ENCODE measurements at regions not wholly inside any gene's neighbourhood (a gene's known extent, or its start where the extent isn't known, plus 50 kb on each side); places are given as distances from the start of the nearest gene placed in this dataset.
"Not testable (repeated sequence)": the region's sequence is repeated elsewhere in the genome, so short reads cannot be mapped to it uniquely, and the experiment has no call there.

DNA sequence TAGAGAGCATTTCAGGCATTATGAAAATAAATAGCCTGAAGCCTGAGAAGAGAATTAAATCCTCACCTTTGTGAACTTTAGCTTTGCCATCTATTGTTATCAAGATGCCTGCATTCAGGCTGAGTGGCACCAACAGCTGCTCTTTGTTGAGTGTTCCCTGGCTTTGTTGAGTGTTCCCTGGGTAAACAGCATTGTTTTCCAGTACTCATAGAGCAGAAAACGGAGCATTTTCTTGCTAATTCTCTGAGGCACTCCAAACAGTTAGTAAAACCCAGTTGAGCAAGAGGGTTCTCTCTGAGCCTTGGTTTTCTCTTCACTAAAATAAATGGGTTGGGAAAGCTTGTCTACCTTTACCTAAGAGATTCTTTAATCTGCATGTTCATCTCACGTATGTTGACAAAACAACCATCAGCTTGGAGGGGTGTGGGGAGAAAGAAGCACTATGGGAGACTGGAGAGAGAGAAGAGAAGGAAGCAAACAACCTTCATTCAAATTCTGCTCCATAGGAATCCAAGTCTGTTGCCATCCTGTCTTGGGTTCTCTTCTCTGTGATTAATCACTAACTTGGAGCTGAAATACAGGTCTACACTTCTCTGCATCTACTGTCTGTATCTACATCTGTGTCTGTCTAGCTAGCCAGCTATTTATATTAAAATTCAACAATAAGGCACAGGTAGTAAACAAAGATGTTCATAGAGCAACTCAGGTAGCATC is 567.0 kb upstream of the SOX11 start:
- intact Hi-C loops (cut with micrococcal nuclease): no loop called here

DNA sequence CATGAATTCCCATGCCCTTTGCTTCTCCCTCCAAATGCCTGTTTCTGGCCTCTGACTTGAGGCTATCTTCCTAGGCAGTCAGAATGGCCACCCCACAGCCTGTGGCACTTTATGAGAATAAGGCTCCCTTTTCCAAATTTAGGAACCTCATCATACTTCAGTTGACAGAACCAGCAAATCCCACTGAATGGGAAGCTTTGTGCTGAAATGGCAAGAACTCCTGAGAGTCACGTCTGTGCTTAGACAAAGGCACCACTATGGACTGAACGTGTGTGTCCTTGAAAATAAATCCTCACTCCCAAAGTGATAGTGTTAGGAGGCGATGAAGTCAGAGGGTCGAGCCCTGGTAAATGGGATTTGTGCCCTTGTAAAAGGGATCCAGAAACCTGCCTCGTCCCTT is 559.9 kb upstream of the SOX11 start:
- intact Hi-C loops (cut with micrococcal nuclease): no loop called here

DNA sequence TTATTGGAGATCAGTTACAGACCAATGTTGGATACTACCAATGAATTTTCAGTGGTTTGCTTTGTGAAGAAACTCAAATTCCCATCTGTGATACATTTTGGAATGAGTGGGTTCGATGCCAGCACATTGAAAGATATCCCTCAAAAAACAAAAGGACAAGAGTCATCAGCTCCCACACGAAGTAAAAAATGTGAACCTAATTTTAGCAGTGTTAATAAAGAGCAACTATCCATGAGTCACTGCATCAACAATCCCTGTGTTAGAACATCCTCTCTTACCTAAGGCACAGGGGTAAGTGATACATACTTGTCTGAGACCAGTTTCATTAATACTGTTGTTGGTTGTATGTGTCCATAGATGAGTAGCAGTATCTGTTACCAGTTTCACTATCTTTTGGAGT is 551.8 kb upstream of the SOX11 start:
- intact Hi-C loops (cut with micrococcal nuclease): no loop called here

DNA sequence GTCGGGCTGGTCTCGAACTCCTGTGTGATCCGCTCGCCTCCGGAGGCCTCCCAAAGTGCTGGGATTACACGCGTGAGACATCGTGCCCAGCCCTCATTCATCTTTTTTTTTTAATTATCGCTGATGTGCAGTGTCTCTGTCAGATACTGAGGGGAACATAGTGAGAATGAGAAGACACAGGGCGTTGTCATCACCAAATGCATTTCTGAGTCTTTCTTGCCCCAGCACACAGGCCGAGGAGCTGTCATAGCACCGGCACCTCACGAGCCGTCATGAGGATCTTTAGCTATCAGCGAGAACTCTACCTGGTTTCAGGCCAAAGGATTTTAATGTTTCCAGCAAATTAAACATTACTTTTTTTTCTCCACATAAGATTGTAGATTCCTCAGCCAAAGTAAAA is 548.0 kb upstream of the SOX11 start:
- intact Hi-C loops (cut with micrococcal nuclease): no loop called here

DNA sequence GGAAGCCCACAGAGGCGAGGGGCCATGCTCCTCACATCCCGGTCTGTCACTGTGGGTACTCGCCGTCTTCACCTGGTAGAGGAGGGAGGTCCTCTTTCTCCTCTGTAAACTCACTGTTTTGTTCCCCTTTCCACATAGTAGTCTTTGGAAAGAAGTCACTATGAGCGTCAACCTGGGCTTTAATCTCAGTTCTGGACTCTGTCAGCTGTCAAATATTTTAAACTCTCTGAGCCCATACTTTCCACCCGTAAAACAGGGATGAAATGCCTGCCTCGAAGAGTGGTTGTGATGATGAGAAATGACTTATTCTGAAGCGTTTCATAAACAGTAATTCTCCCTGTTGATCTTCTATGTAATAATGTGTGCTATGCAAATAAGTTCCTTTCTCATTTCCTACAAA is 547.1 kb upstream of the SOX11 start:
- intact Hi-C loops (cut with micrococcal nuclease): no loop called here

DNA sequence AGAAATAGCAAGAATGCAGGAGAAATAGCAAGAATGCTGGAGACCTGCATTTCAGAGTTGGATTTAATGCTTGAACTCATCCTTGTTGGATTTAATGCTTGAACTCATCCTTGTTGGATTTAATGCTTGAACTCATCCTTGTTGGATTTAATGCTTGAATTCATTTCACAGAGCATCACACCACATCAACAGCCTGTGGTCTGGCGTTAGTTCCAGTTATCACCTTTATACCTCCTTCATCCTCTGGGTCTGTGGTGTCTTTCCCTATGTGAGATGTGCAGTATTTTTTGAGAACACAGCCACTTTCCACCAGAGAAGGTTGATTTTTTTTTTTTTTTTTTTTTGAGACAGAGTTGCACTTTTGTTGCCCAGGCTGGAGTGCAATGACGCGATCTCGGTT is 546.4 kb upstream of the SOX11 start:
- intact Hi-C loops (cut with micrococcal nuclease): no loop called here

DNA sequence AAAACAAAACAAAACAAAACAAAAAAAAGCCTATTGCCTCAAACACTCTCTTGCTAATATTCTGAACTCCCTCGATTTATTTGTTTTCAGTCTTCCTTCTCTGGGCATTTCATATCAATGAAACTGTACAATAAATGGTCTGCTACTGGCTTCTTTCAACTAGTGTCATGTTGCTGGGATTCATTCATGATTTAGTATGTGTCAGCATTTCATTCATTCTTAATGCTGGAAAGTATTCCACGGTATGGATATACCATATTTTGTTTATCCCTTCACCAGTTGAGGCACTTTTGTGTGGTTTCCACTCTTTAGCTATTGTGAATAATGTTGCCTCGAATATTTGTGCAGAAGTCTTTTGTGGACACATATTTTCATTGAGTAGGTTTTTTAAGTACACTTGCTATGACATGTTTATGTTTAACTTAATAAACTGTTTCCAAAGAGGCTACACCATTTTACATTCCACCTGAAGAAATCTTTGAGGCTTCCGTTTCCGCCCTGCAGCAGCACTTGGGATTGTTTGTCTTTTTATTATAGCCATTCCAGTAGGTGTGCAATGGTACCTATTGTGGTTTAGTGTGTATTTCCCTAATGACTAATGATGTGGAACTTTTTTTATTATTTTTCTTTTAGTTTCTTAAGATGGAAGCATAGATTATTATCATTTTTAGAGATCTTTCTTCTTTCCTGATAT is 543.6 kb upstream of the SOX11 start:
- intact Hi-C loops (cut with micrococcal nuclease): no loop called here

DNA sequence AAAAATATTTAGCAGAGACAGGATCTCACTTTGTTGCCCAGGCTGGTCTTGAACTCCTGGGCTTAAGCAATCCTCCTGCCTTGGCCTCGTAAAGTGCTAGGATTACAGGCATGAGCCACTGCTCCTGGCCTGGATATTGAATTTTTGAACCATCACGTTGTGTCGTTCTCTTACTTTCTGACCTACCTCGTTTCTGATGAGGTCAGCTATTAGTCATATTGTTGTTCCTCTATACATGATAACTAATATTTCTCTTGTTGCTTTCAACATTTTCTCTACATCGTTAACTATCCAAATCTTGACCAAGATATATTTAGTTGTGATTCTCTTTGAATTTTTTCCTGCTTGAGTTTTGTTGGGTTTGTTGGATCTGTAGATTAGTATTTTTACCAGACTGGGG is 541.3 kb upstream of the SOX11 start:
- intact Hi-C loops (cut with micrococcal nuclease): no loop called here

DNA sequence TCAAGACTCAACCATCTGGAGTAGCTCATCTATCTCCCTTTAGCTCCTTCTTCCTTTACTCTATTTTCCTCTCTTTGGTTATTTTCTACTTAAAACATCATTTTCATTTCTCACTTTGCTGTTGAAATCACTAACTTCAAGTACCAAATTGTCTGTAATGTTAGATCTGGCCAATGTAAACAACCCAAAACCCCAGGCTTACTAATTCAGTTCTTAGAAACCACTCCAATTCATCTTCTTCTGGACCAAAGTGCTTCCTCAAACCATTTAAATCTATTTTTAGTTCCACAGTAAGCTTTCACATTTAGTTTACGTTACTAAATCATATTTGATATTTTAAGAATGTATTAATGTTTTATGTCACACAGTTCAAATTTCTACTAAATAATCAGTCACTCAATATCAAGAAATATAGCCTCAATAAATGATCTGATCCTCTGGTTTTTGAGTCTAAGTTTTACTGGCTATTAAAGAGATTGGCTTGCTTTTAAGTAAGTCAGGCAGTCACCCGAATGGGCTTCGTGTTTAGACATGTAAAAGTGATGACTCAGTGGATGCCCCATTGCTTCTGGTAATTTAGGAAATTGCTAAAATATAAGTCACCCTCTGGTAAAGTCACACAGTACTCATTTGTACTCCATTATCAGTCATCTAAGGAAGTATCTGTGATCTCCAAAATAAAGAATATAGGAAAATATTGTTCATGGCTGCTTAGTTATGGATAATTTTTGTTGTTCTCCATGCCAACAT is 527.2 kb upstream of the SOX11 start:
- intact Hi-C loops (cut with micrococcal nuclease): no loop called here

DNA sequence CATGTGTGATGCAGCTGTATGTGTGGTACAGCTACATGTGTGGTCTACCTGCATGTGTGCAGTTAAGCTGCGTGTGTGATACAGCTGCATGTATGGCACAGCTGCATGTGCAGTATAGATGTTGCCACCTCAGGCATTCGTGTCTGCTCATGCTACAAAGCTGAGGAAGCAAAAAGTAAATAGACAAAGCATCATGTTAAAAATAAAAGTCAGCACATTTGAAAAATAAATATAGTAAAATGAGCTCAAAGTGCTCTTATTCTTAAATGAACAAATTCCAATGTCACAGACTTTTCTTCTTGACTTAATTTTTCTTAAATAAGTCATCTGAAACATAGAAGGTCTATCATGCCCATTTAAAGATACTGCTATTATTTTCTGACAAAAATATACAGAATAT is 519.3 kb upstream of the SOX11 start:
- intact Hi-C loops (cut with micrococcal nuclease): no loop called here

DNA sequence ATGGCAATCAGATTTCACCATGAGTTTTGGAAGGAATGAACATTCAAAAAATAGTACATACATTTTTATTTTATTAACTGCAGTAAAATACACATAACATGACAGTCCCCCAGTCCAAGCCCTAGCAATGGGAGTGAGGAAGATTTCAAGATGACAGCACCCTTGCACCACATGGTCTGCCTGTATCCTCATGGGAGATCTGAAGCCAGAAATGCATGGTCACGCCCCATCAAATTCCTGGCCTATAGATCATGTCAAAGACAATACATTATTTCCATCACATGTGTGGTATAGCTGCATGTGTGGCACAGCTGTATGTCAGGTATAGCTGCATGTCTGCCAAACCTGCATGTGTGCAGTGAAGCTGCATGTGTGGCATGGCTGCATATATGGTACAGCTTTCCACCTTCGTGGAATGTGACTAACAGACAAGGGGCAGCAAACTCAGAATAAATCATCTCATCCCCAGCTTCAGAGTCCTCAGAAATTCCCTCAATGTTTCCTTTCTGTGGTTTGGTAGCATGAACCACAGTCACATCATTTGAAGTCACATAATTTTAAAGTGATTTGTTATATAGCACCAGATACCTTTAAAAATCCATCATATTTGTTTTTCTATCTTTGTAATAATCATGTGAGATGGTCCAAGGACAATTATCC is 518.2 kb upstream of the SOX11 start:
- intact Hi-C loops (cut with micrococcal nuclease): no loop called here

DNA sequence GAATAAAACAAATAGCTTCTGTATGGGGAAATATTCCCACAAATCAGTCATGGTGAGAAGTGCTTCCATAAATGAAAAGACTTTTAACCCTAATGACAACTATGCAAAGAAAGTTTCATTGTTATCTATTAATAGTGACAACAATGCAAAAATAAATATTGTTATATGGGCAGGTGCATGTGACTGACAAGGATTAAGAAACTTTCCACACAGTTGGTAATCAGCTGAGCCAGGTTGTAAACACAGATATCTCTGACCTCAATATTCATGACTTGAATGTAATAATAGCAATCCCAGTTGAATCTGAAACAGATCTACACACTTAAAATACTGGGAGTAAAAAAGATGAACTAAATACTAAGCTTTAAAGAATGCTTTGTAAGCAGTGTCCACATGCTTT is 517.0 kb upstream of the SOX11 start:
- intact Hi-C loops (cut with micrococcal nuclease): no loop called here

DNA sequence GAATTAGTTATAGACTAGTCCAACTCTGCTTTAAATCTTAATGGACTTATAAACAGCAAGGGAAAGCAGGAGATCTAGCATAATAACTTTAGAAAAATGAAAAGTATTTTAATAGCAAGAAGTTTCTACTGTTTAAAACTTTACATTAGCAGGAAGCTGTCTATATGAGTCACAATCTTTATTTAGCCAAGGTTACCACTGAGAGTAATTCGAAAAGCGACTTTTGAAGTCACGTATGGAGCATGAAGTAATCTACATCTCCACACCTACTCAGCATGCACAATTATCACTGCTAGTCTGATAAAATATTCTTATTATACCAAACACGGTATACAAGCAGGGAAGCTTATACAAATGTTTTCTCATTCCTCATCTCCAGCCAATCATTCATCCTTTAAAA is 515.4 kb upstream of the SOX11 start:
- intact Hi-C loops (cut with micrococcal nuclease): no loop called here

DNA sequence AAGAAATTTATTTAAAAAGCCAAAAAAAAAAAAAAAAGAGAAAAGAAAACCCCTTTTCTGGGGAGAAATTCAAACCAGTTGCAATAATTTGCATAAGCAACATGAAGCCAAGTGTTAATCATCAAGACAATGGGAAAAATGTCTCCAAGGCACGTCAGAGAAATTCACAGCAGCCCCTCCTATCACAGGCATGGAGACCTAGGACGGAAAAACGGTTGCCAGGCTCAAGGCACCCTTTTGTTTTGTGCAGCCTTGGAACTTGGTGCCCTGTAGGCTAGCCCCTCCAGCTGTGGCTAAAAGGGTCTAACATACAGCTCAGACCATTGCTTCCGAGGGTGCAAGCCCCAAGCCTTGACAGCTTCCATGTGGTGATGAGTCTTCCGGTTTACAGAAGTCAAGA is 509.2 kb upstream of the SOX11 start:
- intact Hi-C loops (cut with micrococcal nuclease): no loop called here

DNA sequence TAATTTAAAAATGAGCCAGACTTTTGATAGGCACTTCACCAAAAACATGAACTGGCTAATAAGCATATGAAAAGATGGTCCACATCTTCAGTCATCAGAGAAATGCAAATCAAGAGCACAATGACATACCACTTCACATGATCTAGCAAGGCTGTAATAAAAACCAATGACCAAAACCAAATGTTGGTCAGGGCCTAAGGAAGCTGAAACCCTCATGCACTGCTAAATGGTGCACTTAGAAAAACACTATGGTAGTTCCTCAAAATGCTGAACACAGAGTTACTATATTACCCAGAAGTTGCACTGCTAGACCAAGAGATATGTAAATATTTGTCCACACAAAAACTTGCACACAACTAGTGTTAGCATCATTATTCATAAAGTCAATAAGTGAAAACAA is 504.9 kb upstream of the SOX11 start:
- intact Hi-C loops (cut with micrococcal nuclease): no loop called here

DNA sequence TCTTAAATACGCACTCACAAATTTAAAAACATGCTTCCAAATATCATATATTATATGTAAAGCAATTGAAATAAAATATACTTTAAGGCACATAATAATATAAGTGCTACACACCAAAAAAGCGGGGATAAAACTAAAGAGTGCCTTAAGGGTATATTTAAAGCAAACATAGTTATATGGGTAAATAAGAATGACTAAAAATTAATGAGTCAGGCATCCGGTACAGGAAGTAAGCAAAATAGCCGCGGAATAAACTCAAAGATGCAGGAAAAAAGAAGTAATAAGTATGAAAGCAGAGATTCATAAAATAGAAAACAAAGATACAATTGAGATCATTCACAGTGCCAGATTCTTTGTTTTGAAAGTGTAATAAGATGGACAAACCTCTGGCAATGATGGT is 503.5 kb upstream of the SOX11 start:
- intact Hi-C loops (cut with micrococcal nuclease): no loop called here

DNA sequence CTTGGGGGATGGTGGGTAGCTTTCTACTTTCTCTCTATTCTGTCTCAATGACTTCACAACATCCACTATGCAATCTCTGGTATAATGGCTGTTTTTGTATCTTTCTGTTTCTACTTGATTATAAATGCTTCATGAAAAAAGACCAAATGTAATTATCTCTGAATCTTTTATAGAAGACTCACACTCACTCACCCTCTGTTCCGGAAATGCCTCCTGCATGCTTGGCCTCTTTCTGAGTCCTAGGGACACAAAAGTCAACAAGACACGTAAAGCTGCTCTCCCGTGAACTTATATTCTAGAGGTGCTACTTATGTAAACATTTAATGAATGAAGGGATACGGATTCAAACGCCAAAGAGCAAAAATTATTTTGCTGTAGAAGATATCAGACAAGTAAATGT is 502.2 kb upstream of the SOX11 start:
- intact Hi-C loops (cut with micrococcal nuclease): no loop called here

DNA sequence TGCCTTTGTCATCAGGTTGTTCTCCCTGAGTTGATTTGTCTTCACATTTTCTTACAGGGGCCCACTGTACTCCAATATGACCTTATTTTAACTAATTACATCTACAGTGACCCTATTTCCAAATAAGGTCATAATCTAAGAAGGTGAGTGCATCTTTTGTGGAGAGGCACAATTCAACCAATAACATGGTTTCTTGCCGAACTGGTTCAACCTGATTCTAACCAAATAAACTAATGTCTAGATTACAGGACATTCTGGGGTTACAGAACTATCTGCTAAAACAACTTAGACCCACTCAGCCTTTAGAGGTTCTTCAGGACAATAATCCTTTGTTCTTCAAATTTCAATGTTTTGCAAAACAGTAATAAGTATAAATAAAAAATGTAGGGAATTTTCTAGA is 496.5 kb upstream of the SOX11 start:
- intact Hi-C loops (cut with micrococcal nuclease): no loop called here

DNA sequence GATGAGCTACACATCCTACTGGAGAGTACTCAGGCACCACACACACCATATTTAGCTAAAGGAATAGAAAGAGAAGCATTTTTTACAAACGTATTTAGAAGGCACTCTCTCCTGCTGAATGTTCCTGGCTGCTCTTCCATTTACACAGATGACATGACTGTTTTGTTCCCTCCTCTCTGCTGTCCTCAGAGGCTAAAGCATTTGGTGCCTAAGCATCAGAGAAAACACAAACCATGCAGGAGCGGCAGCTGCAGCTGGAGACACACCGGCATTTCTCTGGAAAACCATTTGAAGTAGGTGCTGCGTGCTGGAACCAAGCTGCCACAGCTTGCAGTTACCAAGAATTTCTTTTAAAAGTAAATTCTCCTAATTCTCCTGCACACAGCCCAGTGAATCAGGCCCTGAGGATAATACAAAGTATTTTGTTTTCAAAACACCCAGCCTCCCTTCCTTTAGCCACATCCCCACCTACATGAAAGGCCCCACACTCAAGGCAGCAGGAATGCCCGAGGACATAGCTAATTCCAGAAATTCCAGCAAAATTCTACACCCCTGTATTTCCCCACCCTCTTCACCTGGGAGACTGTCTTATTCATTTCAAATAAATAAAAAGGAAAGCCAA is 488.9 kb upstream of the SOX11 start:
- intact Hi-C loops (cut with micrococcal nuclease): no loop called here

DNA sequence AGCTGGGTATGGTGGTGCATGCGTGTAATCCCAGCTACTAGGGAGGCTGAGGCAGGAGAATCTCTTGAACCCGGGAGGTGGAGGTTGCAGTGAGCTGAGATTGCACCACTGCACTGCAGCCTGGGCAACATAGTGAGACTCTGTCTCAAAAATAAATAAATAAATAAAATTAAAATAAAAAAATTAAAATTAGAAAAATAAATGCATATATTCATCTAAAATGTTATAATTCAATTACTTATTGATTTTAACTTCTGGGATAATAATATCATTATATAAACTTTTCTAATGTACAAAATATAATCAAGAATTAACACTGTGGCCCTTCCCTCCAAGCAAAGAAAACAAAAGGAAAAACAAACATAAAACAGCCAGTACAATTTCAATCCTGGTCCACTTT is 485.4 kb upstream of the SOX11 start:
- intact Hi-C loops (cut with micrococcal nuclease): not testable (repeated sequence)

DNA sequence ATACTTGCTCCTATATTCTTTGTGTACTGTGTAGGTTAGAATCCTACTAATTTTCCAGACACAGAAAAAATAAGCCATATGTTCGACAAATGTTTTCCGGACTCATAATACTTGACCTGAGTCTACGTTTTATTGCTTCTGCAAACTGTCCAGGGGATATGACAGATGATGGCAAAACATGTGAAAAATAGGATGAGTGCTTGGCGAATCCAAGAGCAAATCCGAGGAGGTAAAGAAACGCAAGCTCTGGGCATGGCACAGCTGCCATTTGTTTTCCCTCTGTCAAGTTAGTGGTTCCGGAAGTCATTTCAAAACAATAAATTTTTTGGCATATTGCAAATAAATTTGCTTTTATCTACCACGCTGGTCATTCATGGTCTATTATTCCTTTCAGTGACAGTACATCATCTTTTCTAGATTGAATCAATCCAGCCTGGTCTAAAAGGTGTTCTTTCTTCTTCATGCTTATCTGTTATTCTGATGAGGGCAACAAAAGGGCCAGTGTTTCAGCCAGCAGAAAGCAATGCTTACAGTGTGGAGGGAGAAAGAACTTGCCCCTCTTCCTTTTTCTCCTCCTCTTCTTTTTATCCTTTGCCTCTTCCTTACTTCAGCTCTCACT is 476.1 kb upstream of the SOX11 start:
- intact Hi-C loops (cut with micrococcal nuclease): no loop called here

Measured in T-helper 1 cell treated with Interleukin-12 subunit alpha and Interleukin-12 subunit beta and Interleukin-4 antibody, amounts not matched to agents 30 ng/mL and 1 ng/mL, for 36 hours (primary cell).